ENCODE measurements at regions not wholly inside any gene's neighbourhood (a gene's known extent, or its start where the extent isn't known, plus 50 kb on each side); places are given as distances from the start of the nearest gene placed in this dataset.

DNA sequence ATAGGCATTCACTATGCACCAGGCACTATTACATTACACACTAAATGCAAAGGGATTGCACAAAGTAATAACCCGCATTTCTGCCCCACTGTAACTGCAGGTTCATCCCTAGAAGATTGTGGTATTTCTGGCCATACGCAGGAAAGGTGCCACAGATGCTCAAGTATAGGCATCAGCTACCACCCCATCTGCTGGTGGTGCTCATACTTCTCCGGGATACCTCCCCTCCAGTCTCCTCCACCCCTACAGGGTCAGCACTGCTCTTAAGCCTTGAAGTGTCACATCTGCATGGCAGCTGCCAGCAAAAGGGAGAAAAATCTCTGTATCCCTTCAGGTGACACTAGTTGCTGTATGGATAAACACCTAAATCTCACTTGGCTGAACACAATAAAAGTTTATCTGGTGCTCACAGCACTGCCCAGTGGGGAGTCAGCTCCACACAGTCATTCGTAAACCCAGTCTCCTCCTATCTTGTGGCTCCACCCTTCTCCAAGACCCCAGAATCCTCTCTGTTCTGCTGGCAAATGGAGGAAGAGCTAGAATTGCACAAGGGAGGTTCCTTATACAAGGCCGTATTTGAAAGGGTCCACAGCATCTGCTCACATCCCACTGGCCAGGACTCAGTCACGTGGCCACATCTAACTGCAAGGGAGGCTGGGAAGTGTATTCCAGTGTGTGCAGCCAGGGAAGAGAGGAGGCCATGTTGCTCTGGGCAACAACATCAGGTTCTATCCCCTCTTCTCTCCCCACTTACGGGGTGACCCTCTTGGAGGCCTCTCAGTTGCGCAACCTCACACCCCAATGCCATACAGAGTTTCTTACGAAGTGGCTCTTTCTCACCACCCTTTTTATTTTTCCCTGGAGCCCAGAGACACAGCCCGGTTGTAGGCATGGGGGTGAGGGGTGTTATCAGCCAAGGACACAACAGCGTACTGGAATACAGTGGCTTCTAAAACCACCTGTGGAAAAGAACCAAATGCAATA, 114.7 kb downstream of the BUD13 start:
- H3K4me1 ChIP-seq (ENCODE audit: control insufficient read depth in 4 of 4, insufficient read depth in 4 of 4, low read length in 3 of 4) = peaks cover 12 to 47% (median 29%) of the 10 kb centered on the region in 4 donors
- TF ChIP-seq, protein P1, sequence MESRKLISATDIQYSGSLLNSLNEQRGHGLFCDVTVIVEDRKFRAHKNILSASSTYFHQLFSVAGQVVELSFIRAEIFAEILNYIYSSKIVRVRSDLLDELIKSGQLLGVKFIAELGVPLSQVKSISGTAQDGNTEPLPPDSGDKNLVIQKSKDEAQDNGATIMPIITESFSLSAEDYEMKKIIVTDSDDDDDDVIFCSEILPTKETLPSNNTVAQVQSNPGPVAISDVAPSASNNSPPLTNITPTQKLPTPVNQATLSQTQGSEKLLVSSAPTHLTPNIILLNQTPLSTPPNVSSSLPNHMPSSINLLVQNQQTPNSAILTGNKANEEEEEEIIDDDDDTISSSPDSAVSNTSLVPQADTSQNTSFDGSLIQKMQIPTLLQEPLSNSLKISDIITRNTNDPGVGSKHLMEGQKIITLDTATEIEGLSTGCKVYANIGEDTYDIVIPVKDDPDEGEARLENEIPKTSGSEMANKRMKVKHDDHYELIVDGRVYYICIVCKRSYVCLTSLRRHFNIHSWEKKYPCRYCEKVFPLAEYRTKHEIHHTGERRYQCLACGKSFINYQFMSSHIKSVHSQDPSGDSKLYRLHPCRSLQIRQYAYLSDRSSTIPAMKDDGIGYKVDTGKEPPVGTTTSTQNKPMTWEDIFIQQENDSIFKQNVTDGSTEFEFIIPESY (IDR thresholded peaks at IDR 0.05) = no peak
- no peak for TF ChIP-seq GABPA (IDR thresholded peaks at IDR 0.05 in 1 of 2, conservative IDR thresholded peaks at IDR 0.05 in 1 of 2)
- no peak for TF ChIP-seq FOXA1 (IDR thresholded peaks at IDR 0.05)
- no peak for TF ChIP-seq HNF4G (IDR thresholded peaks at IDR 0.05)
- no peak for TF ChIP-seq NR2F2 (IDR thresholded peaks at IDR 0.05)
- TF ChIP-seq, protein P2, sequence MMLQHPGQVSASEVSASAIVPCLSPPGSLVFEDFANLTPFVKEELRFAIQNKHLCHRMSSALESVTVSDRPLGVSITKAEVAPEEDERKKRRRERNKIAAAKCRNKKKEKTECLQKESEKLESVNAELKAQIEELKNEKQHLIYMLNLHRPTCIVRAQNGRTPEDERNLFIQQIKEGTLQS (IDR thresholded peaks at IDR 0.05) = no peak
- TF ChIP-seq YY1 (IDR thresholded peaks at IDR 0.05) = no peak
- no peak for TF ChIP-seq RXRA (IDR thresholded peaks at IDR 0.05)
- TF ChIP-seq TAF1 (conservative IDR thresholded peaks at IDR 0.05) = no peak
- TF ChIP-seq, protein P3, sequence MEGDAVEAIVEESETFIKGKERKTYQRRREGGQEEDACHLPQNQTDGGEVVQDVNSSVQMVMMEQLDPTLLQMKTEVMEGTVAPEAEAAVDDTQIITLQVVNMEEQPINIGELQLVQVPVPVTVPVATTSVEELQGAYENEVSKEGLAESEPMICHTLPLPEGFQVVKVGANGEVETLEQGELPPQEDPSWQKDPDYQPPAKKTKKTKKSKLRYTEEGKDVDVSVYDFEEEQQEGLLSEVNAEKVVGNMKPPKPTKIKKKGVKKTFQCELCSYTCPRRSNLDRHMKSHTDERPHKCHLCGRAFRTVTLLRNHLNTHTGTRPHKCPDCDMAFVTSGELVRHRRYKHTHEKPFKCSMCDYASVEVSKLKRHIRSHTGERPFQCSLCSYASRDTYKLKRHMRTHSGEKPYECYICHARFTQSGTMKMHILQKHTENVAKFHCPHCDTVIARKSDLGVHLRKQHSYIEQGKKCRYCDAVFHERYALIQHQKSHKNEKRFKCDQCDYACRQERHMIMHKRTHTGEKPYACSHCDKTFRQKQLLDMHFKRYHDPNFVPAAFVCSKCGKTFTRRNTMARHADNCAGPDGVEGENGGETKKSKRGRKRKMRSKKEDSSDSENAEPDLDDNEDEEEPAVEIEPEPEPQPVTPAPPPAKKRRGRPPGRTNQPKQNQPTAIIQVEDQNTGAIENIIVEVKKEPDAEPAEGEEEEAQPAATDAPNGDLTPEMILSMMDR (IDR thresholded peaks at IDR 0.05; ENCODE audit: low read depth, low read length, missing input control) = no peak
- no peak for TF ChIP-seq RAD21 (IDR thresholded peaks at IDR 0.05)
- TF ChIP-seq FOXA2 (IDR thresholded peaks at IDR 0.05) = no peak
- no peak for TF ChIP-seq EGR1 (IDR thresholded peaks at IDR 0.05; ENCODE audit: low read depth in 2 of 2)
- TF ChIP-seq HNF4A (conservative IDR thresholded peaks at IDR 0.05) = no peak
- TF ChIP-seq SP1 (IDR thresholded peaks at IDR 0.05) = no peak
- TF ChIP-seq, protein P4, sequence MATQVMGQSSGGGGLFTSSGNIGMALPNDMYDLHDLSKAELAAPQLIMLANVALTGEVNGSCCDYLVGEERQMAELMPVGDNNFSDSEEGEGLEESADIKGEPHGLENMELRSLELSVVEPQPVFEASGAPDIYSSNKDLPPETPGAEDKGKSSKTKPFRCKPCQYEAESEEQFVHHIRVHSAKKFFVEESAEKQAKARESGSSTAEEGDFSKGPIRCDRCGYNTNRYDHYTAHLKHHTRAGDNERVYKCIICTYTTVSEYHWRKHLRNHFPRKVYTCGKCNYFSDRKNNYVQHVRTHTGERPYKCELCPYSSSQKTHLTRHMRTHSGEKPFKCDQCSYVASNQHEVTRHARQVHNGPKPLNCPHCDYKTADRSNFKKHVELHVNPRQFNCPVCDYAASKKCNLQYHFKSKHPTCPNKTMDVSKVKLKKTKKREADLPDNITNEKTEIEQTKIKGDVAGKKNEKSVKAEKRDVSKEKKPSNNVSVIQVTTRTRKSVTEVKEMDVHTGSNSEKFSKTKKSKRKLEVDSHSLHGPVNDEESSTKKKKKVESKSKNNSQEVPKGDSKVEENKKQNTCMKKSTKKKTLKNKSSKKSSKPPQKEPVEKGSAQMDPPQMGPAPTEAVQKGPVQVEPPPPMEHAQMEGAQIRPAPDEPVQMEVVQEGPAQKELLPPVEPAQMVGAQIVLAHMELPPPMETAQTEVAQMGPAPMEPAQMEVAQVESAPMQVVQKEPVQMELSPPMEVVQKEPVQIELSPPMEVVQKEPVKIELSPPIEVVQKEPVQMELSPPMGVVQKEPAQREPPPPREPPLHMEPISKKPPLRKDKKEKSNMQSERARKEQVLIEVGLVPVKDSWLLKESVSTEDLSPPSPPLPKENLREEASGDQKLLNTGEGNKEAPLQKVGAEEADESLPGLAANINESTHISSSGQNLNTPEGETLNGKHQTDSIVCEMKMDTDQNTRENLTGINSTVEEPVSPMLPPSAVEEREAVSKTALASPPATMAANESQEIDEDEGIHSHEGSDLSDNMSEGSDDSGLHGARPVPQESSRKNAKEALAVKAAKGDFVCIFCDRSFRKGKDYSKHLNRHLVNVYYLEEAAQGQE (IDR thresholded peaks at IDR 0.05) = no peak
- TF ChIP-seq JUND (IDR thresholded peaks at IDR 0.05) = no peak
- TF ChIP-seq, protein P5, sequence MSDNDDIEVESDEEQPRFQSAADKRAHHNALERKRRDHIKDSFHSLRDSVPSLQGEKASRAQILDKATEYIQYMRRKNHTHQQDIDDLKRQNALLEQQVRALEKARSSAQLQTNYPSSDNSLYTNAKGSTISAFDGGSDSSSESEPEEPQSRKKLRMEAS (IDR thresholded peaks at IDR 0.05) = no peak
- WGBS = 92% methylated on average over 11 of the region's 11 CpGs

More for the DNA sequence above, 114.7 kb downstream of the BUD13 start:
- no peak overlapping the region for H3K27ac ChIP-seq (ENCODE audit: low read depth in 1 of 2, low read length in 2 of 2)
- no peak overlapping the region for H3K9ac ChIP-seq (ENCODE audit: low read depth in 1 of 2, low read length in 2 of 2)
- no peak overlapping the region for H3K4me3 ChIP-seq (ENCODE audit: low read depth in 1 of 3, low read length in 3 of 3)
- H3K27me3 ChIP-seq (ENCODE audit: control insufficient read depth in 4 of 4, insufficient read depth in 4 of 4, low read length in 3 of 4) = no peaks in the 10 kb centered on the region
- no peaks in the 10 kb centered on the region for H3K36me3 ChIP-seq (ENCODE audit: control insufficient read depth in 4 of 4, insufficient read depth in 3 of 4, low read depth in 1 of 4, low read length in 3 of 4)
- DNase-seq (ENCODE audit: low spot score) = no peak
- H3K9me3 ChIP-seq (ENCODE audit: control insufficient read depth in 4 of 4, low read length in 3 of 4) = peaks cover 0 to 3% (median 1%) of the 10 kb centered on the region in 4 donors
